Lower lobe of right lung (tissue), 2 donors: ENCODE measurements at regions not wholly inside any gene's neighbourhood (a gene's known extent, or its start where the extent isn't known, plus 50 kb on each side); places are given as distances from the start of the nearest gene placed in this dataset.
"Not testable (repeated sequence)": the region's sequence is repeated elsewhere in the genome, so short reads cannot be mapped to it uniquely, and the experiment has no call there.

Experiments used
- ATAC-seq, 2 donors: fragments of 200-7000 bp; cut with Tn5 transposase; one replicate each; pipeline ENCODE4 v1.9.1; 2020 to 2022; ENCODE audit warnings: mild to moderate bottlenecking in 2 of 2, moderate library complexity in 2 of 2
- DNase-seq: peaks from one replicate; pipeline ENCODE4 v3.0.0-alpha.2; 2020
- H3K27ac ChIP-seq: fragments of 200-600 bp; one replicate; pipeline ENCODE4 v1.8.0; 2022
- H3K27me3 ChIP-seq: fragments of 200-600 bp; one replicate; pipeline ENCODE4 v1.8.0; 2022; ENCODE audit warnings: low read depth
- H3K36me3 ChIP-seq: fragments of 200-600 bp; one replicate; pipeline ENCODE4 v1.8.0; 2022; ENCODE audit warnings: mild to moderate bottlenecking
- H3K4me1 ChIP-seq: fragments of 200-600 bp; one replicate; pipeline ENCODE4 v1.8.0; 2022
- H3K4me3 ChIP-seq: fragments of 200-600 bp; one replicate; pipeline ENCODE4 v1.8.0; 2022; ENCODE audit warnings: mild to moderate bottlenecking
- H3K9me3 ChIP-seq: fragments of 200-600 bp; one replicate; pipeline ENCODE4 v1.8.0; 2022
- CTCF ChIP-seq: fragments of 200-600 bp; IDR thresholded peaks from one replicate; pipeline ENCODE4 v1.8.0; 2022; ENCODE audit warnings: antibody characterized with exemption, mild to moderate bottlenecking
- intact Hi-C: fragments of 100-400 bp; cut with DNase I; formaldehyde crosslinking; loops from one replicate; pipeline ENCODE4 v1.11.0; 2022
- donor health status: DM: no; HTN: yes; CAD: no; lungs with severe emphysema.

- no peak for TF ChIP-seq CTCF
- no peak overlapping the region for H3K27ac ChIP-seq
- no peaks in the 10 kb centered on the region for H3K4me1 ChIP-seq
- no peaks in the 10 kb centered on the region for H3K36me3 ChIP-seq
- no peak overlapping the region for H3K4me3 ChIP-seq
- no peak for ATAC-seq
- DNase-seq, result no peak
- H3K9me3 ChIP-seq, result peaks cover 14% of the 10 kb centered on the region
- H3K27me3 ChIP-seq, result no peaks in the 10 kb centered on the region
- intact Hi-C loops, result no loop called here
These were observed 172.7 kb upstream of the C14orf180 start for GRCh38 chr14:104406831-104407230.

GRCh38 chr14:104416383-104416782, 163.2 kb upstream of the C14orf180 start:
- Histone ChIP-seq H3K9me3 (no peaks in the 10 kb centered on the region), H3K27me3 (no peaks in the 10 kb centered on the region), H3K4me1 (no peaks in the 10 kb centered on the region), H3K4me3 (no peak overlapping the region), H3K36me3 (no peaks in the 10 kb centered on the region), H3K27ac (no peak overlapping the region)
- intact Hi-C loops, result no loop called here
- ATAC-seq (no peak), DNase-seq (no peak)
- no peak for TF ChIP-seq CTCF

GRCh38 chr14:104419865-104420505, 159.6 kb upstream of the C14orf180 start:
- Histone ChIP-seq H3K4me3 (no peak overlapping the region), H3K9me3 (no peaks in the 10 kb centered on the region), H3K36me3 (no peaks in the 10 kb centered on the region), H3K27ac (no peak overlapping the region), H3K27me3 (no peaks in the 10 kb centered on the region), H3K4me1 (peaks cover 6% of the 10 kb centered on the region)
- intact Hi-C loops, result no loop called here
- DNase-seq (no peak), ATAC-seq (no peak)
- no peak for TF ChIP-seq CTCF

GRCh38 chr14:104420523-104420922, 159.0 kb upstream of the C14orf180 start:
- H3K27me3 ChIP-seq, H3K36me3 ChIP-seq, ATAC-seq, H3K9me3 ChIP-seq, H3K27ac ChIP-seq, H3K4me3 ChIP-seq, H3K4me1 ChIP-seq, DNase-seq, intact Hi-C loops: not testable (repeated sequence)

- DNase-seq, result no peak
- peaks cover 6% of the 10 kb centered on the region for H3K4me1 ChIP-seq
- TF ChIP-seq CTCF, result no peak
- intact Hi-C loops, result no loop called here
- no peak overlapping the region for H3K27ac ChIP-seq
- peaks cover 4% of the 10 kb centered on the region for H3K27me3 ChIP-seq
- no peaks in the 10 kb centered on the region for H3K36me3 ChIP-seq
- H3K4me3 ChIP-seq, result no peak overlapping the region
- H3K9me3 ChIP-seq, result no peaks in the 10 kb centered on the region
- ATAC-seq, result no peak
These were observed 158.6 kb upstream of the C14orf180 start for GRCh38 chr14:104420990-104421389.

- Histone ChIP-seq H3K27ac (no peak overlapping the region), H3K4me3 (no peak overlapping the region), H3K9me3 (no peaks in the 10 kb centered on the region), H3K27me3 (peaks cover 4% of the 10 kb centered on the region), H3K4me1 (peaks cover 6% of the 10 kb centered on the region), H3K36me3 (no peaks in the 10 kb centered on the region)
- ATAC-seq (no peak), DNase-seq (no peak)
- intact Hi-C loops, result no loop called here
- no peak for TF ChIP-seq CTCF
These were observed 158.2 kb upstream of the C14orf180 start for GRCh38 chr14:104421401-104421821.
